SK-N-SH treated with all-trans-retinoic acid at 6 μM for 48 hours (cell line): ENCODE measurements at regions not wholly inside any gene's neighbourhood (a gene's known extent, or its start where the extent isn't known, plus 50 kb on each side); places are given as distances from the start of the nearest gene placed in this dataset.

ENCODE experiments used
- ESRRG ChIP-seq: fragments of 250-450 bp; sonication (Bioruptor Pico); IDR thresholded peaks from 2 replicates; pipeline ENCODE4 v1.6.1; 2021; ENCODE audit warnings: mild to moderate bottlenecking
- ZFP3 ChIP-seq: fragments of 250-450 bp; sonication (Bioruptor Pico); IDR thresholded peaks from 2 replicates; pipeline ENCODE4 v1.5.0; 2020; ENCODE audit warnings: mild to moderate bottlenecking, moderate library complexity

DNA sequence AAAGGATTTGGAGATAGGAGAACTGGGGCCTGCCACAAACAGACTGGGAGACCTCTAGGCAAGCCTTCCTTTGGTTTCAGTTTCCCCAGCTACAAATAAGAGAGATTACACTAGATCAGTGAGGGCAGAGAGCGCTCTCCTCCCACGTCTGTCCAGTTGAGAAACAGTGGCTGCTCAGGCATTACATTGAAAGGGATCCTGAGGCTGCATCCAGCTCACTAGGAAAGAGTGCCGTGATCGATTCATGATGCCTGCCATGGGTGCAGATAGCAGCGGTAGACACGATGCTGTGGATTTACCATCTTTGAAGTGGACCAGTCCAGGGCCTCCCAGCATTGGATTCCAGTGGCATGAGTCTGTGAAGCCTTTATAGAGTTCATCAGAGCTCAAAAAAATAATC is 62.6 kb downstream of the EN1 start:
- TF ChIP-seq ZFP3 (CRISPR knock-in tag) = no peak
- no peak for TF ChIP-seq ESRRG (CRISPR knock-in tag)
